GM06990 (cell line): ENCODE measurements at regions not wholly inside any gene's neighbourhood (a gene's known extent, or its start where the extent isn't known, plus 50 kb on each side); places are given as distances from the start of the nearest gene placed in this dataset.
"Not testable (repeated sequence)": the region's sequence is repeated elsewhere in the genome, so short reads cannot be mapped to it uniquely, and the experiment has no call there.

Experiments
- DNase-seq: peaks from one replicate; pipeline ENCODE4 v3.0.0-alpha.2; 2011; ENCODE audit not compliant: insufficient read length; ENCODE audit errors: extremely low read depth
- H3K27me3 ChIP-seq: replicated peaks from 2 replicates; pipeline ENCODE4 v1.6.0; 2011; ENCODE audit warnings: low read length; ENCODE audit not compliant: control insufficient read depth, insufficient read depth
- H3K36me3 ChIP-seq: 2 replicates; pipeline ENCODE4 v1.5.1; 2011; ENCODE audit warnings: low read length; ENCODE audit not compliant: control insufficient read depth, insufficient read depth
- H3K4me3 ChIP-seq: replicated peaks from 2 replicates; pipeline ENCODE4 v1.5.1; 2011; ENCODE audit warnings: low read depth, mild to moderate bottlenecking, control low read depth, low read length
- CTCF ChIP-seq: IDR thresholded peaks from 2 replicates; pipeline ENCODE4 v1.5.1; 2011; ENCODE audit warnings: low read length, control low read depth, mild to moderate bottlenecking, inconsistent platforms; ENCODE audit not compliant: insufficient read depth, poor library complexity, severe bottlenecking

GRCh38 chr17:33873201-33873617, 381.9 kb upstream of the CCL2 start:
- no peaks in the 10 kb centered on the region for H3K27me3 ChIP-seq
- H3K4me3 ChIP-seq, result no peak overlapping the region
- no peak for DNase-seq
- H3K36me3 ChIP-seq, result no peaks in the 10 kb centered on the region
- no peak for TF ChIP-seq CTCF

GRCh38 chr17:33874617-33875060, 380.4 kb upstream of the CCL2 start:
- no peak for TF ChIP-seq CTCF
- DNase-seq, result no peak
- Histone ChIP-seq H3K27me3 (no peaks in the 10 kb centered on the region), H3K4me3 (no peak overlapping the region), H3K36me3 (no peaks in the 10 kb centered on the region)

GRCh38 chr17:33875973-33876372, 379.1 kb upstream of the CCL2 start:
- H3K36me3 ChIP-seq, result no peaks in the 10 kb centered on the region
- no peak for DNase-seq
- H3K4me3 ChIP-seq, result no peak overlapping the region
- no peaks in the 10 kb centered on the region for H3K27me3 ChIP-seq
- TF ChIP-seq CTCF, result no peak

- H3K27me3 ChIP-seq, H3K36me3 ChIP-seq, DNase-seq, H3K4me3 ChIP-seq: not testable (repeated sequence)
Observed at GRCh38 chr17:33882273-33882672, 372.8 kb upstream of the CCL2 start.

GRCh38 chr17:33882677-33883076, 372.4 kb upstream of the CCL2 start:
- H3K27me3 ChIP-seq, H3K4me3 ChIP-seq, H3K36me3 ChIP-seq, DNase-seq: not testable (repeated sequence)

GRCh38 chr17:33888455-33888854, 366.6 kb upstream of the CCL2 start:
- Histone ChIP-seq H3K36me3 (no peaks in the 10 kb centered on the region), H3K27me3 (peaks cover 1% of the 10 kb centered on the region; the same call in 1 of the 2 replicates), H3K4me3 (no peak overlapping the region)
- no peak for TF ChIP-seq CTCF
- no peak for DNase-seq

- Histone ChIP-seq H3K36me3 (no peaks in the 10 kb centered on the region), H3K27me3 (peaks cover 1% of the 10 kb centered on the region; the same call in 1 of the 2 replicates), H3K4me3 (no peak overlapping the region)
- TF ChIP-seq CTCF, result no peak
- DNase-seq, result no peak
Observed at GRCh38 chr17:33889040-33889439, 366.0 kb upstream of the CCL2 start.
